DMS53 treated with DMSO at 0.1 percent for 48 hours (cell line): ENCODE measurements at regions not wholly inside any gene's neighbourhood (a gene's known extent, or its start where the extent isn't known, plus 50 kb on each side); places are given as distances from the start of the nearest gene placed in this dataset.
A peak's percentile ranks its signal among the peaks of the same experiment; 100 is the strongest.

Source experiments
- DNase-seq: peaks from one replicate; lab custom pipeline; 2025; ENCODE audit not compliant: unreplicated experiment; lab: John Stamatoyannopoulos, UW

DNA sequence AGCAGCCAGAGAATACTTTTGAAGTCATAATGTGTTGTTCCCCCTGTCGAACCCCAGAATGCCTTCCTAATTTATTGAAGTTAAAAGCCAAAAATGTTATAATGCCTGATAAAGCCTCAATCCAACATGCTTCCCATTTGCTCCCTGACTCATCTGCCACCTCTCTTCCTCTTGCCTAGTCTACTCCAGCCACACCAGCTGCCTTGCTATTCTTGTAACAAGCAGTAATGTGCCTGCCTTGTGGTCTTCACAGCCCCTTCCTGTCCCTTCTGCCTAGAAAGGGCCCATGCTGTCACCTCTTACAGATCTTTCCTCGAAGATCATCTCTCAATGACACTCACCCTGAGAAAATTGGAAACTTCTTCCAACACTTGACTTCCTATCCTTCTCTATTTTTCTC, 231.6 kb upstream of the CDH2 start:
- DNase-seq, result no peak

DNA sequence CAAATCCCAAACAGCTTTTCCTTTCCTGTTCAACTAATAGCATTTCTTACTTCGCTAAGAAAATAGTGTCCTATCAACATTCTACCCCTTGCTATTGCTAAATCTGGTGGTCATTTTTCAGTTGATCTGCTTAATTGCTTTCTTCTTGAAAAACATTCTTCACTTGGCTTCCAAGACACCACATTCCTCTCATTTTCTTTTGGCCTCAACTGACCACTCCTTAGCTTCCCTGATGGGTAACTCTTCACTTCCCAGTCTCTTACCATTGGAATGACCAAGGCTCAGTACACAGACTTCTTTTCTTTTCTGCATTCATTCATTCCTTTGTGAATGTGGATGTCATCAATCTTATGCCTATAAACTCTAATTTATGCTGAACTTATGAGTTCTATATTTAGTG, 230.8 kb upstream of the CDH2 start:
- no peak for DNase-seq

- no peak for DNase-seq
Measured at GRCh38 chr18:28406533-28406932, 229.6 kb upstream of the CDH2 start.

DNA sequence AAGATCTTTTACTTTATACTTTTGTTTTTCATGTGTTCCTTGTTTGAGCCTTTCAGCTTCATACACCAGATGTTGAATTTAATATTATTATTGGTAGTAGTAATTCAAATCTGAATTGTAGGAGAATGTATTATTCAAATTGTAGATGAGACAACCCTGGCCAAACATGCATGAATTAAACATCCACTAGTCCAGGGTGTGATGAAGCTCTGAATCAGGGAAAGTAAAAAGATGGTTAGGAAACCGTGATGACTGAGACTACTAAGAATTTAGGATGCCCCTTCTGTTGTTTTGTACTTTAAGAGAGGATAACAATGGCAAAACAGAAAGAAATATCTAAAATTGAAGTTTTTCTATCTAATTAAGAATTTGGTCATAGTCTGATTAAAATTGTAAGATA, 227.8 kb upstream of the CDH2 start:
- no peak for DNase-seq

- no peak for DNase-seq
Measured at GRCh38 chr18:28399781-28400362, 222.9 kb upstream of the CDH2 start.

DNA sequence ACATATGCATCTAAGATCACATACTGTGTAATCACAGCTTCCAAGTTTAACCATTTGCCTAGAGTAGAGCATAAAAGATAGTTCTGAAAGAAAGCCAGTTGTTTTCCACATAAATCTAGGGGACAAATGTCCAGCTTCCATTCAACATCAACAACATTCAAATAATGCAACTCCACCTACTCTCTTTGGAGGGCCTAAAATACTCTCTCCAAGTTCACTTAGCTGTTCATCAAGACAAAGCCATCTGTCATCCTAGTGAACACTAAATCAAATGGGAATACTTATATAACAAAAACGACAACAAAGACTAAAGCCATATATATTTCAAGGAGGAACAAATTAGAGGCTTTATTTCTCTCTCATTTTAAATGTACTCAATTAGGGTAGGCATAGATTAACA, 221.5 kb upstream of the CDH2 start:
- no peak for DNase-seq

DNA sequence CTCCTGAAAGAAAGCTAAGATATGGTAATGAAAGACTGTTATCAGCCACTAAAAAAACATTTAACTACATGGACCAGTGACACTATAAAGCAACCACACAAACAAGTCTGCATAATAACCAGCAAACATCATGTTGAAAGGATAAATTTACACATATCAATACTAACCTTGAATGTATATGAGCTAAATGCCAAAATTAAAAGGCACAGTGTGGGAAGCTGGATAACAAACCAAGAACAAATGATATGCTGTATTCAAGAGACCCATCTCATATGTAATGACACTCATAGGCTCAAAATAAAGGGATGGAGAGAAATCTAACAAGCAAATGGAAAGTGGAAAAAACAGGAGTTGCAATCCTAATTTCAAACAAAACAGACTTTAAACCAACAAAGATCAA, 213.1 kb upstream of the CDH2 start:
- no peak for DNase-seq

DNA sequence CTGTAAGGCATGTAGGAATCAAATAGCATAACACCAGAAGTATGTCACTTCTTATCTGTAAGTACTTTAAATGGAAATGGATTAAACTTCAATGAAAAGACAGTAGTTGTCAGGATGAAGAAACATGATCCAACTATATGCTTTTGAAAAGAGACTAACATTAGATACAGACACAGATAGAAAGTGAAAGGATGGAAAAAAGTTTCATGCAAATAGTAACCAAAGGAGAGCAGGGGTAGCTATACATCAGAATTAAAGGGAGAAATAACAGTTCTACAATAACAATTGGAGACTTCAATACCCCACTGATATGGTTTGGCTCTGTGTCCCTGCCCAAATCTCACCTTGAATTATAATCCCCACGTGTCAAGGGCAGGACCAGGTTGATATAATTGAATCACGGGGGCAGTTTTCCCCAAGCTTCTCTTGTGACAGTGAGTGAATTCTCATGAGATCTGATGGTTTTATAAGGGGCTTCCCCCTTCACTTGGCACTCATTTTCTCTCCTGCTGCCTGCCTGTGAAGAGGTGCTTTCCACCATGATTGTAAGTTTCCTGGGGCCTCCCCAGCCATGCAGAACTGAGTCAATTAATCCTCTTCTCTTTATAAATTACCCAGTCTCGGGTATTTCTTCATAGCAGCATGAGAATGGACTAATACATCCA, 205.4 kb upstream of the CDH2 start:
- no peak for DNase-seq

- DNase-seq, result no peak
Measured at GRCh38 chr18:28372186-28372585, 195.3 kb upstream of the CDH2 start.

GRCh38 chr18:28366676-28367075, 189.7 kb upstream of the CDH2 start:
- peak; percentile 14 for DNase-seq

- no peak for DNase-seq
Measured at GRCh38 chr18:28365411-28365831, 188.5 kb upstream of the CDH2 start.

DNA sequence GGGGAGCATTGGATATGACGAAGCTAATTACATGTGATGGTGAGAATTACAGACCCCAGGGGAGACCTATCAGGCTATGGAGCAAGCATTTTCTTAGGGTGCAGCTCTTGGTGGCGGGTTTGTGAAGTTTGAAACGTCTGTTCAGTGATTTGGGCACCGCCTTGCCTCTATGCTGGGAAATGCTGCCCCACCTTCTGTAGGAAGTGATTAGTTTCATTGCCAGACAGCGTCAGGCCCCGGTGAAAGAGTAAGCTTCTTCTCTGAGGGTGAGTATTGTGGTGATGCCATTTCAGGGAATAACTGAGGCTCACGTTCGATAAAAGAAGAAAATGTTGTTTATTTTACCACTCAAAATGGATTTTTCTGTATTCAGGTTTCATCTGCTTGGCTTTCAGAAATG, 186.2 kb upstream of the CDH2 start:
- no peak for DNase-seq

- DNase-seq, result no peak
Measured at GRCh38 chr18:28359176-28359575, 182.2 kb upstream of the CDH2 start.

- peak; percentile 8 for DNase-seq
Measured at GRCh38 chr18:28357766-28358401, 181.0 kb upstream of the CDH2 start.

- DNase-seq, result no peak
Measured at GRCh38 chr18:28350821-28351220, 173.9 kb upstream of the CDH2 start.

DNA sequence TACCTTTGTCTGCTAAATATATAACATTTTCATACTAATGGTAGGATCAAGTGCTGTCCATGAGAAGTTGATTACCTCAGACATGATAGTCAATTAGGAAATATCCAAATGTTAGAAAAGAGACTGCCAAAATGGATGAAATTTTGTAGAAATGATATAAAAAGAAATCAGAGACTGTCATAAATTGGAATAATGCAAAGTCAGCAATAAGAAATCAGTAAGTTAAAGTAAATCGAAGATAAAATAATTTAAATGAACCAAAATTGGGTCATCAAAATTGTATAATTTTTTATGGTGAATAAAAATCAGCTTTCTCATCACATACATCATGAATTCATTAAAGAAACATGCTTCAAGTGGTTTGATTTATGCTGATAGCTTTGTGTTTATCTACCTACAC, 165.3 kb upstream of the CDH2 start:
- no peak for DNase-seq

DNA sequence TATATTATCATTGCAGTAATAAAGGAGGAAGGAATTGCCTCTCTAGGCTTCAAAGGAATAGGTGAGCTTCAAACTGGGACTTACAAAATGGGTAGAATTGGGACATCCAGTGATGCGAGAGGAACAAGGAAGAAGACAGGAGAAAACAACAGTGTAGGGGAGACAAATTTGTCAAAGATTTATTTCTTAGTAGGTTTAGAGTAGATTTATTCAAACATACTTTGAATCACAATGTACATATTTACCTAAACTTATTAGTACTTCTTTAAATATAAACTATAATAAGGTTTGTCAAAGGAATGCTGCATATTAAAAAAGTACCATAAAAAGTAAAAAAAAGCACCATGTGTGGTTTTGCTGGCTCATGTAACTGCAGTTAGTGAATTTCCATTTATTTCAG, 161.4 kb upstream of the CDH2 start:
- no peak for DNase-seq

DNA sequence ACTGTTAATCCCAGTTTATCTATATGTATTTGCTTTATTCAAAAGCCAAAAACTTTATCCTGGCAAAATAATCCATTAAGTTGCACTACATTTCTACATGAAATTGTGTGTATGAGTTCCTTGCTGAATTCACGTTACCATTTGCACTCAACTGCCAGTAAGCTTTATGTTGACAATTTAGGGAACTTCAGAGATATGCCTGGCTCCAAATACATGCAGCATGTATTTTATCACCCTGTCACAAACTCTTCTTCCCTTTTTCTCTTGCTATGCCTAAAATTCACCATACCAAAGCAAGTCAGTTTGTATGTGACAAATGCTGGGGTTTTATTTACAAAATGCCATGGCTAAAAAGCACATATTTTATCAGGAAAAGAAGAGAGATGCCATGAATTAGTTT, 157.6 kb upstream of the CDH2 start:
- DNase-seq, result no peak

DNA sequence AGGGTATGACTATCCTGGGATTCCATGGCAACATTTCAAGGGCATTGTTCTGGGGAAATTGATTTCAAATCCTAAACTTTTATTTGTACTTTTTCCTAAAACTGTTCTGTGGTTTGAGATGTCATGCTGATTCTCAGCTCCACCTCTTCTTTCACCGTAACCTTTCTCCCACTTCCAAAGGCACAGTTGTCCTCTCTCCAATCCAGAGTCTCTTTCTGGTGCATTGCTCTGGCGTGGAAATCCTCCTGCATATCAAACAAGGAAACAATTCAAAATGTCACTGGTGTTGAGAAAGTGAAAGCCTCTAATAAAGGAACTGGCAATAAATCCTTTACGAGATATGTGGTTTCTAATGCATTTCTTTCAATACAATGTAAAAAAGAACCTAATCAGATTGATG, 155.1 kb upstream of the CDH2 start:
- no peak for DNase-seq

DNA sequence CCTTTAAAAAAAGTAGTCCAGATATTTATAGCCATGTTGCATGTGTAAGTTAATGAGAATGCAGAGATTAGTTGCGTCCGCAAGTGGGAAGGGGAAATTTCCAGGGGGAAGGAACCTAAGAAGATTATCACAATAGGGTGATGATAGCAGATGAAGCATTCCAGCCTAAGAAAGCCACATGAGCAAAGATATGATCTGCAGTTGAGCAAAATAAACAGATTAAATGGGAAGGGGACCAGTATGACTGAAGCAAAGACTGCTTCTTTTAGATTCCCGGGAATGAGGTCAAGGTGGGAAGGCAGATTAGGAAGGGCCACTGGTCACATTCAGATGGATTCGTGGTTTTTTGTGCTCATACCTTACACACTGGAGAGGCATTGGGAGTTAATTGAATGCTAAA, 154.6 kb upstream of the CDH2 start:
- no peak for DNase-seq

DNA sequence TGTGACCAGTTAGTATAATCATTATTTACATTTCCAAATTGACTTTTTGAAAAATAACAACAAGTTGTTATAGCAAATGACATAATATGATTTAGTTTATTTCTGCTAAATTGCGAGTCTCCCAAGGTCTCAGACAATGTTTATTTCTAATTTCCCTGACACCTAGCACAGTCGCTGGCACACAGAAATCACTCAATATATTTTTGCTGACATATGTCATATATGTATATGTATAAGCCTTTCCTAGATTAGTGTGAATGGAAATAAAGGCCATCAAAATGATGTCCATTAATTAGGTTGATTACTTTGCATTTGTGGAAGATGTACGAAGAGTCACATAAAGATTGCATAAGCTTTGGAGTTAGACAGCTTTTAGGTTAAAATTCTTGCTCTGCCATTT, 136.7 kb upstream of the CDH2 start:
- no peak for DNase-seq

GRCh38 chr18:28288784-28289183, 111.9 kb upstream of the CDH2 start:
- no peak for DNase-seq

GRCh38 chr18:28287146-28287545, 110.2 kb upstream of the CDH2 start:
- no peak for DNase-seq
